Progenitor cell of endocrine pancreas (in vitro differentiated cells): ENCODE measurements at regions not wholly inside any gene's neighbourhood (a gene's known extent, or its start where the extent isn't known, plus 50 kb on each side); places are given as distances from the start of the nearest gene placed in this dataset.

Source experiments
- DNase-seq: peaks from one replicate; pipeline ENCODE4 v3.0.0; 2021; ENCODE audit warnings: low spot score; ENCODE audit not compliant: unreplicated experiment
- H3K27ac Mint-ChIP-seq: 2 replicates; pipeline ENCODE4 v1.8.0; 2021; ENCODE audit warnings: mild to moderate bottlenecking, moderate library complexity, mixed read lengths
- H3K27me3 Mint-ChIP-seq: 2 replicates; pipeline ENCODE4 v1.8.0; 2021; ENCODE audit warnings: mixed read lengths
- H3K36me3 Mint-ChIP-seq: 2 replicates; pipeline ENCODE4 v1.8.0; 2022; ENCODE audit warnings: mixed read lengths; ENCODE audit not compliant: insufficient read depth
- H3K4me1 Mint-ChIP-seq: 2 replicates; pipeline ENCODE4 v1.8.0; 2021; ENCODE audit warnings: low read depth, mixed read lengths
- H3K4me3 Mint-ChIP-seq: 2 replicates; pipeline ENCODE4 v1.8.0; 2021; ENCODE audit warnings: low read depth, mild to moderate bottlenecking, moderate library complexity, mixed read lengths
- H3K9me3 Mint-ChIP-seq: 2 replicates; pipeline ENCODE4 v1.8.0; 2021; ENCODE audit warnings: low read depth, mixed read lengths
- TF ChIP-seq, protein P1 (sequence below): fragments of 200-600 bp; sonication (generic); IDR thresholded peaks from one replicate; pipeline ENCODE4 v1.5.0; 2021; ENCODE audit warnings: antibody characterized with exemption, mild to moderate bottlenecking; ENCODE audit not compliant: unreplicated experiment

DNA sequence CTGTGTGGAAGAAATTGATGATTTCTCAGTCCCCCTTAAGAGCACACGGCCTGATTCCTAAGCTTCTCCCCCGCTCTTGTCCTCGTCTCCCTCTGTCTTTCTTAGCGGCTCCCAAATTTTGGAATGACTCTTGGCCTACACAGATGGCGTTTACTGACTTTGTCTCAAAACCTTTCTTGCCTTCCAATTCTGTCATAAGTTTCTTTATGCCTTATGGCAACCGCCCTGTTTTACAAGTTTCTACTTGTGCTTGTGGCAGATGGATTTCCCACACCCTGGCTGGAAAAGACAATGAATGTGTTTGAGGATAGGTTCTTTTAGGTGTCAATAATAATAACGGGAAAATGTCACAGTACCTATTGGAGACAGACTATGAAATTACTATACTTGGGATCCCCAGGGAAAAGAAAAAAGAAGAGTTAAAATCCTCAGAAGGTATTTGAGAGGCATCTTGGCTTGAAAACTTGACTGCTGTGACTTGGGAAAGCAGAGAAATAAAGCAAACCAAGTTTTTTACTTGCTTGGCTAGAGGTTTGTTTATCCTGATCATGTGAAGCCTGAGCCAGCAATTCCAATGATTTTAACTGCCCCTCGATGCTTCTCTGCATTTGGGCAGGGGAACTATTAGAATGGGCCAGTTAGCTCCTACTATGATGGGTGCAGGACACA is 276.4 kb downstream of the HRH4 start:
- H3K4me1 Mint-ChIP-seq: no peaks in the 10 kb centered on the region
- H3K36me3 Mint-ChIP-seq: no peaks in the 10 kb centered on the region
- H3K27ac Mint-ChIP-seq: no peak overlapping the region
- TF ChIP-seq, protein P1, sequence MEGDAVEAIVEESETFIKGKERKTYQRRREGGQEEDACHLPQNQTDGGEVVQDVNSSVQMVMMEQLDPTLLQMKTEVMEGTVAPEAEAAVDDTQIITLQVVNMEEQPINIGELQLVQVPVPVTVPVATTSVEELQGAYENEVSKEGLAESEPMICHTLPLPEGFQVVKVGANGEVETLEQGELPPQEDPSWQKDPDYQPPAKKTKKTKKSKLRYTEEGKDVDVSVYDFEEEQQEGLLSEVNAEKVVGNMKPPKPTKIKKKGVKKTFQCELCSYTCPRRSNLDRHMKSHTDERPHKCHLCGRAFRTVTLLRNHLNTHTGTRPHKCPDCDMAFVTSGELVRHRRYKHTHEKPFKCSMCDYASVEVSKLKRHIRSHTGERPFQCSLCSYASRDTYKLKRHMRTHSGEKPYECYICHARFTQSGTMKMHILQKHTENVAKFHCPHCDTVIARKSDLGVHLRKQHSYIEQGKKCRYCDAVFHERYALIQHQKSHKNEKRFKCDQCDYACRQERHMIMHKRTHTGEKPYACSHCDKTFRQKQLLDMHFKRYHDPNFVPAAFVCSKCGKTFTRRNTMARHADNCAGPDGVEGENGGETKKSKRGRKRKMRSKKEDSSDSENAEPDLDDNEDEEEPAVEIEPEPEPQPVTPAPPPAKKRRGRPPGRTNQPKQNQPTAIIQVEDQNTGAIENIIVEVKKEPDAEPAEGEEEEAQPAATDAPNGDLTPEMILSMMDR: no peak
- H3K27me3 Mint-ChIP-seq: peaks cover 8% of the 10 kb centered on the region
- no peak overlapping the region for H3K4me3 Mint-ChIP-seq
- H3K9me3 Mint-ChIP-seq: no peaks in the 10 kb centered on the region
- DNase-seq: no peak

- no peak overlapping the region for H3K4me3 Mint-ChIP-seq
- H3K27ac Mint-ChIP-seq: no peak overlapping the region
- no peaks in the 10 kb centered on the region for H3K36me3 Mint-ChIP-seq
- TF ChIP-seq, protein P1: no peak
- peaks cover 8% of the 10 kb centered on the region for H3K27me3 Mint-ChIP-seq
- H3K9me3 Mint-ChIP-seq: no peaks in the 10 kb centered on the region
- DNase-seq: no peak
- H3K4me1 Mint-ChIP-seq: no peaks in the 10 kb centered on the region
Observed at GRCh38 chr18:24740829-24741228, 280.4 kb downstream of the HRH4 start.

DNA sequence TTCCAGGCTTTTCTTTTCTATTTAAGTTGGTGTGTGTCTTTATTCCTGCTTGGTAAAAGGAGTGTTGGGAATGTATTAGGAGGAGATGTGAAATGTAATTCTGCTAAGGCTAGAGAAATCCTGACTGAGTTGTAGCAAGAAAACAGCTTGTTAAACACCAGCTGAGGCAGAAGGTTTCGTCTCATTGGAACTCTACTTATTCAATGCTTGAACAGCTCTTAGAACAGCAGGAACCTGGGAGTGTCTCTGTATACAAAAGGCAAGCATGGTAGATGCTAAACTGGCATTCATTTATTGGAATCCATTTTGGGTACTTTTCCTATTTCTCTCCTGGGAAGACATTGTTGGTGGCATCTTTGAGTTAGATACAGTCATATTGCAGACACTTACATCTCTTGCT is 280.9 kb downstream of the HRH4 start:
- H3K27ac Mint-ChIP-seq: no peak overlapping the region

DNA sequence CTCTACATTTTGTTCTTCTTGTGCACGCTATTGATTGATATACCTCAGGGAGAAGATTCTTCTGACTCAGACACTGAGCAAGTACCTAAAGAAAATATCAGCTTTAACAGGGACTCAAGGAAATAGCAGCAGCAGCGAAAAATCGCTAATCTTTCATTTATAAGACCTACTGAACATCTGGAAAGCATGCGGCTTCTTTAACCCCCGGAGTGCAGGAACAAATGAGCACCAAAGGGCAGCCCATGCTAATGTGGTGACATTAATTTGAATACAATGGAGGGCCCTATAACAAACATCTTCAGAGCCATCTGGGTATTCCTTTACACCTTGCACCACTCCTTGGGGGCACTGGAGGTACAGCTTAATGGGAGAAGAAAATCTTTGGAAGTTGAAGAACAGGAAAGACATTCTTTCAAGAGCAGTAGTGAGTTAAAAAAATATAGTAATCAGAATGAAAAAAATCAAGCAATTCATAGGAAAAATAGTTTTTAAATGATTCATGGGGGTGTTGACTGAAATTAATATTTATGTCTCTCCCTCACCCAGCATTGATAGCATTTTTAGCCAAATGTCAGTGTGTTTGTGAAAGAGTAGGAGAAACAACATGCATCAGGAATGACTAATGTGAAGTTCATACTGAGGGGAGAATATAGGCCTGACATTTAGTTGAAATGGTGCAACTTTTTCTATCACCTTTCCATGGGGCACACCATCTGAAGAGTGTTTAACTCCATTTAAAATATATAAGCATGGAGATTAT is 281.7 kb downstream of the HRH4 start:
- H3K36me3 Mint-ChIP-seq: no peaks in the 10 kb centered on the region
- DNase-seq: no peak
- no peak overlapping the region for H3K27ac Mint-ChIP-seq
- H3K4me1 Mint-ChIP-seq: no peaks in the 10 kb centered on the region
- no peak overlapping the region for H3K4me3 Mint-ChIP-seq
- TF ChIP-seq, protein P1: no peak
- H3K27me3 Mint-ChIP-seq: peaks cover 8% of the 10 kb centered on the region
- H3K9me3 Mint-ChIP-seq: no peaks in the 10 kb centered on the region

More for the DNA sequence above, 280.9 kb downstream of the HRH4 start:
- TF ChIP-seq, protein P1: no peak
- Mint-ChIP-seq H3K4me3 (no peak overlapping the region), H3K9me3 (no peaks in the 10 kb centered on the region), H3K27me3 (peaks cover 8% of the 10 kb centered on the region), H3K36me3 (no peaks in the 10 kb centered on the region), H3K4me1 (no peaks in the 10 kb centered on the region)
- no peak for DNase-seq

DNA sequence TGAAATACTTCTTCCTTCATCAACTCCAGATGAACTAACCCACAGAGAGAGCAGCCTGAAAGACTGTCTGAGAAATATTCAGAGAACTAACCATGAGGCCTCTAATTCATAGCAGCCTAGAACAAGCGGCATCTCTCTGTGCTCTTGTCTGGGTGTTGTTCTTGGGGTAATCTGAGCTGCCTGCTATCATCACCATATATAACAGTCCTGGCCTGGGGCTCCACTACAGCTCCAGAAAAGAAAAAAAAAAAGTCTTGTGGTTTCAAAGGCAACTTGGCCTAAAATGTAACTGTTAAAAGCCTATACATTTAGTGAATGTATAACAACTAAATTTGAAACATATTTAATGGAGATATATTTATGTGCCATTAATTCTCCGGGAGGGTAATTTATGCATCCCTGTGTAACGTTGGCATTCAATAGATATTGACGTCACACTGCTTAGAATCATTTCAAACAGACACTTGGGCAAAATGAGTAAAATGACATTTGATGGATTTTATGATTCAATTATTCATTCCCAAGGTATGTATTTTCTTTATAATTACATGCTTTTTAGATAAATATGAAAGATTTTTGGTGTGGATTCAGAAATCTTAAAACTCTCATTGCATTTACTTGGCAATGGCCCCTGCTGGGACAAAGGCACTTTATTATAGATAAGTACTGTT is 294.3 kb downstream of the HRH4 start:
- TF ChIP-seq, protein P1: no peak
- no peaks in the 10 kb centered on the region for H3K9me3 Mint-ChIP-seq
- no peaks in the 10 kb centered on the region for H3K27me3 Mint-ChIP-seq
- H3K4me3 Mint-ChIP-seq: no peak overlapping the region
- no peak overlapping the region for H3K27ac Mint-ChIP-seq
- H3K4me1 Mint-ChIP-seq: peaks cover 2% of the 10 kb centered on the region
- H3K36me3 Mint-ChIP-seq: no peaks in the 10 kb centered on the region
- DNase-seq: no peak
